H1 (cell line): ENCODE measurements at regions not wholly inside any gene's neighbourhood (a gene's known extent, or its start where the extent isn't known, plus 50 kb on each side); places are given as distances from the start of the nearest gene placed in this dataset.

Experiments
- CTCF ChIA-PET: fragments of 300-600 bp; sonication (Branson Sonifier 250); formaldehyde crosslinking; loops from one replicate; lab custom pipeline; 2021; ENCODE audit not compliant: partially characterized antibody; lab: Charles Lee
- POLR2A ChIA-PET: fragments of 300-600 bp; sonication (Branson Sonifier 250); formaldehyde crosslinking; loops from one replicate; lab custom pipeline; 2021; ENCODE audit warnings: inconsistent platforms; ENCODE audit not compliant: partially characterized antibody; lab: Charles Lee
- DNase-seq, 2 experiments: peaks; one replicate each; pipeline versions ENCODE4 v3.0.0 to v3.0.0-alpha.2; 2010 to 2022; ENCODE audit warnings: low spot score in 2 of 2, low read depth in 1 of 2, mixed read lengths in 1 of 2
- FAIRE-seq: peaks from 2 replicates; lab custom pipeline; 2011; peaks lifted over from hg19 to GRCh38; lab: Jason Lieb, UNC
- H2AFZ ChIP-seq: 2 replicates; pipeline ENCODE4 v1.8.1; 2012; ENCODE audit warnings: low read length, inconsistent platforms
- H2AK5ac ChIP-seq: 2 replicates; pipeline ENCODE4 v1.6.1; 2013; ENCODE audit warnings: low read depth, low read length
- H2BK120ac ChIP-seq: replicated peaks from 2 replicates; pipeline ENCODE3; 2013; ENCODE audit warnings: low read depth, low read length, inconsistent platforms
- H2BK12ac ChIP-seq: 2 replicates; pipeline ENCODE4 v1.6.1; 2013; ENCODE audit warnings: low read depth, low read length
- H2BK15ac ChIP-seq: 2 replicates; pipeline ENCODE4 v1.6.1; 2013; ENCODE audit warnings: low read length
- H2BK20ac ChIP-seq: 2 replicates; pipeline ENCODE4 v1.6.1; 2013; ENCODE audit warnings: low read length
- H2BK5ac ChIP-seq: 2 replicates; pipeline ENCODE4 v1.6.1; 2013; ENCODE audit warnings: low read depth, low read length
- H3K14ac ChIP-seq: 2 replicates; pipeline ENCODE4 v1.6.1; 2013; ENCODE audit warnings: inconsistent platforms; ENCODE audit not compliant: insufficient read length
- H3K18ac ChIP-seq: 2 replicates; pipeline ENCODE4 v1.6.1; 2013; ENCODE audit warnings: low read length; ENCODE audit errors: extremely low read depth
- H3K23ac ChIP-seq: 2 replicates; pipeline ENCODE4 v1.6.1; 2013; ENCODE audit warnings: inconsistent platforms; ENCODE audit not compliant: insufficient read length
- H3K23me2 ChIP-seq: 2 replicates; pipeline ENCODE4 v1.6.1; 2013; ENCODE audit warnings: low read depth, low read length
- H3K27ac ChIP-seq: 2 replicates; pipeline ENCODE4 v1.6.1; 2011; ENCODE audit warnings: low read depth, low read length, inconsistent platforms
- H3K27me3 ChIP-seq, 4 experiments: replicated peaks in 1 of 4; 1 replicate in 1 of 4; 2 replicates in 3 of 4; pipeline versions ENCODE4 v1.6.1 to v1.8.1; 2011 to 2013; ENCODE audit warnings: low read length in 3 of 4, mild to moderate bottlenecking in 3 of 4, inconsistent platforms in 2 of 4, mixed read lengths in 2 of 4, moderate library complexity in 1 of 4; ENCODE audit not compliant: control insufficient read depth in 3 of 4, insufficient read depth in 3 of 4; ENCODE audit errors: extremely low read depth in 1 of 4
- H3K36me3 ChIP-seq, 4 experiments: 2 replicates each; pipeline versions ENCODE4 v1.6.1 to v1.8.1; 2011 to 2013; ENCODE audit warnings: mild to moderate bottlenecking in 4 of 4, low read length in 3 of 4, moderate library complexity in 2 of 4, control low read depth in 1 of 4, inconsistent platforms in 1 of 4; ENCODE audit not compliant: insufficient read depth in 4 of 4, control insufficient read depth in 2 of 4
- H3K4ac ChIP-seq: replicated peaks from 2 replicates; pipeline ENCODE3; 2013; ENCODE audit warnings: low read length, low read depth, mixed read lengths, inconsistent platforms; ENCODE audit not compliant: insufficient read length
- H3K4me1 ChIP-seq, 4 experiments: replicated peaks in 1 of 4; 1 replicate in 1 of 4; 2 replicates in 3 of 4; pipeline versions ENCODE4 v1.6.1 to v1.8.1; 2011 to 2013; ENCODE audit warnings: low read length in 3 of 4, inconsistent platforms in 2 of 4, mixed read lengths in 1 of 4; ENCODE audit not compliant: insufficient read depth in 4 of 4, control insufficient read depth in 3 of 4
- H3K4me2 ChIP-seq, 2 experiments: 2 replicates each; pipeline versions ENCODE4 v1.6.1 to v1.8.1; 2011 to 2013; ENCODE audit warnings: low read depth in 2 of 2, low read length in 2 of 2, control low read depth in 1 of 2, inconsistent platforms in 1 of 2, mild to moderate bottlenecking in 1 of 2; ENCODE audit not compliant: insufficient read depth in 1 of 2
- H3K4me3 ChIP-seq, 4 experiments: fragments of 200-600, 300-600 bp in 1 of 4; sonication (generic), shearing (Covaris generic), sonication (Bioruptor Twin) in 1 of 4; 2 replicates each; pipeline versions ENCODE4 v1.5.1 to v1.8.1; 2011 to 2016; ENCODE audit warnings: low read length in 4 of 4, low read depth in 3 of 4, control low read depth in 2 of 4, inconsistent platforms in 2 of 4, mild to moderate bottlenecking in 2 of 4, mixed read lengths in 1 of 4, moderate library complexity in 1 of 4; ENCODE audit not compliant: insufficient read depth in 2 of 4; ENCODE audit errors: extremely low read depth in 1 of 4
- H3K56ac ChIP-seq: replicated peaks from 2 replicates; pipeline ENCODE3; 2013; ENCODE audit warnings: low read depth, mild to moderate bottlenecking, mixed read lengths, low read length, inconsistent platforms; ENCODE audit not compliant: insufficient read length
- H3K79me1 ChIP-seq: 2 replicates; pipeline ENCODE4 v1.6.1; 2013; ENCODE audit warnings: low read depth, low read length, control low read depth
- H3K79me2 ChIP-seq, 2 experiments: 2 replicates each; pipeline versions ENCODE4 v1.6.1 to v1.8.1; 2012 to 2013; ENCODE audit warnings: low read length in 2 of 2, mild to moderate bottlenecking in 2 of 2, inconsistent platforms in 1 of 2; ENCODE audit not compliant: insufficient read depth in 2 of 2, control insufficient read depth in 1 of 2
- H3K9ac ChIP-seq, 4 experiments: replicated peaks in 1 of 4; 1 replicate in 1 of 4; 2 replicates in 3 of 4; pipeline versions ENCODE4 v1.6.1 to v1.8.1; 2011 to 2013; ENCODE audit warnings: low read depth in 3 of 4, low read length in 3 of 4, control low read depth in 2 of 4, mild to moderate bottlenecking in 2 of 4, moderate library complexity in 2 of 4, inconsistent platforms in 1 of 4; ENCODE audit errors: extremely low read depth in 1 of 4
- H3K9me3 ChIP-seq, 2 experiments: 2 replicates each; pipeline versions ENCODE4 v1.6.1 to v1.8.1; 2012 to 2013; ENCODE audit warnings: mild to moderate bottlenecking in 2 of 2, moderate library complexity in 2 of 2, control low read depth in 1 of 2, inconsistent platforms in 1 of 2, low read depth in 1 of 2, low read length in 1 of 2, mixed read lengths in 1 of 2; ENCODE audit not compliant: insufficient read depth in 2 of 2
- H4K20me1 ChIP-seq, 2 experiments: replicated peaks in 1 of 2; 2 replicates each; pipeline versions ENCODE3 to v1.8.1; 2011 to 2013; ENCODE audit warnings: inconsistent platforms in 2 of 2, low read length in 2 of 2, mild to moderate bottlenecking in 1 of 2; ENCODE audit not compliant: insufficient read depth in 2 of 2, control insufficient read depth in 1 of 2
- H4K5ac ChIP-seq: 2 replicates; pipeline ENCODE4 v1.6.1; 2013; ENCODE audit warnings: low read length, low read depth, mixed read lengths, inconsistent platforms; ENCODE audit not compliant: insufficient read length
- H4K8ac ChIP-seq: 2 replicates; pipeline ENCODE4 v1.8.0; 2013; ENCODE audit warnings: mild to moderate bottlenecking, moderate library complexity, low read length, inconsistent platforms; ENCODE audit not compliant: insufficient read depth; ENCODE audit errors: extremely low read depth
- H4K91ac ChIP-seq: replicated peaks from 2 replicates; pipeline ENCODE3; 2013; ENCODE audit warnings: low read length, mixed read lengths, inconsistent platforms; ENCODE audit not compliant: insufficient read length
- CTCF ChIP-seq, 3 experiments: IDR thresholded peaks; 1 replicate in 2 of 3; 2 replicates in 1 of 3; pipeline versions ENCODE4 v1.5.1 to v1.6.1; 2011; ENCODE audit warnings: low read length in 3 of 3, mild to moderate bottlenecking in 3 of 3, inconsistent platforms in 2 of 3, low read depth in 1 of 3, moderate library complexity in 1 of 3; ENCODE audit not compliant: insufficient read depth in 1 of 3; ENCODE audit errors: control extremely low read depth in 1 of 3
- EP300 ChIP-seq, 2 experiments: IDR thresholded peaks; 1 replicate in 1 of 2; 2 replicates in 1 of 2; pipeline ENCODE4 v1.6.1; 2011 to 2012; ENCODE audit warnings: low read depth in 2 of 2, low read length in 2 of 2, mild to moderate bottlenecking in 2 of 2, borderline replicate concordance in 1 of 2, inconsistent platforms in 1 of 2, moderate library complexity in 1 of 2
- EZH2 ChIP-seq: fragments of 200-600 bp; sonication (generic); IDR thresholded peaks from 2 replicates; pipeline ENCODE4 v1.7.1; 2012; ENCODE audit warnings: low read depth, mild to moderate bottlenecking, moderate library complexity, low read length, inconsistent platforms; ENCODE audit not compliant: severe bottlenecking
- JUN ChIP-seq: IDR thresholded peaks from 2 replicates; pipeline ENCODE4 v1.6.1; 2011; ENCODE audit warnings: low read depth, mild to moderate bottlenecking, improper control_type of control experiment, low read length
- SP2 ChIP-seq: IDR thresholded peaks from 2 replicates; pipeline ENCODE4 v1.6.1; 2012; ENCODE audit warnings: mild to moderate bottlenecking, low read length, inconsistent platforms
- WGBS, 2 experiments: shearing (Covaris generic) in 1 of 2; methylation state at CpG; one replicate each; pipeline versions ENCODE4 v1.1.6 to v1.1.7; 2013 to 2015; ENCODE audit warnings: low lambda C conversion rate in 2 of 2, mixed read lengths in 2 of 2, inconsistent platforms in 1 of 2, low coverage in 1 of 2, missing lambda C conversion rate in 1 of 2; ENCODE audit not compliant: insufficient replicate concordance in 2 of 2, insufficient coverage in 1 of 2, insufficient read length in 1 of 2; ENCODE audit errors: extremely low coverage in 1 of 2, missing lambda C conversion rate in 1 of 2; 5-methylcytosine and 5-hydroxymethylcytosine counted together

GRCh38 chr14:25102788-25103187 lies 52.8 kb upstream of the STXBP6 start:
- Histone ChIP-seq H2BK15ac (no peak overlapping the region), H3K4me1 (no peaks in the 10 kb centered on the region), H3K23ac (no peak overlapping the region), H3K18ac (no peak overlapping the region), H2AFZ (no peak overlapping the region), H3K14ac (no peak overlapping the region), H3K4me2 (no peak overlapping the region), H3K79me1 (no peaks in the 10 kb centered on the region), H4K8ac (no peak overlapping the region), H2BK12ac (no peak overlapping the region), H3K56ac (no peak overlapping the region), H2BK120ac (no peak overlapping the region), H4K91ac (no peak overlapping the region), H3K79me2 (no peaks in the 10 kb centered on the region), H3K27me3 (no peaks in the 10 kb centered on the region)
- POLR2A ChIA-PET = no interaction called here
- no peak for DNase-seq
- 100% methylated on average over 1 of the region's 1 CpG; no CpG with 5 or more reads in 1 of the 2 experiments for WGBS, 2 experiments
- FAIRE-seq = no peak
- TF ChIP-seq EP300 (IDR thresholded peaks at IDR 0.05; ENCODE audit: borderline replicate concordance in 1 of 2, low read depth in 2 of 2, low read length in 2 of 2) (no peak), JUN (no peak), EZH2 (no peak), SP2 (no peak), CTCF (IDR thresholded peaks at IDR 0.05; ENCODE audit: control extremely low read depth in 1 of 3, insufficient read depth in 1 of 3, low read depth in 1 of 3, low read length in 3 of 3) (no peak)
- TF ChIP-seq, all 59 proteins: peak for 0
- H3K36me3 ChIP-seq = no peaks in the 10 kb centered on the region
- no peaks in the 10 kb centered on the region for H4K20me1 ChIP-seq
- H3K4ac ChIP-seq = no peak overlapping the region
- H3K23me2 ChIP-seq = no peaks in the 10 kb centered on the region
- H3K9me3 ChIP-seq = no peaks in the 10 kb centered on the region
- H3K27ac ChIP-seq = no peak overlapping the region
- no peak overlapping the region for H3K9ac ChIP-seq
- no peak overlapping the region for H2AK5ac ChIP-seq
- H4K5ac ChIP-seq = no peak overlapping the region
- H3K4me3 ChIP-seq = no peak overlapping the region
- H2BK20ac ChIP-seq = no peak overlapping the region
- no peak overlapping the region for H2BK5ac ChIP-seq
- CTCF ChIA-PET = interaction anchor here (0.6 to 1.4 kb wide), 3 partner anchors 31 to 347 kb away, joined by 3 to 4 read pairs (median 3); no protein-coding TSS in a partner anchor
